GM18868 (cell line): ENCODE measurements at regions not wholly inside any gene's neighbourhood (a gene's known extent, or its start where the extent isn't known, plus 50 kb on each side); places are given as distances from the start of the nearest gene placed in this dataset.
"Not testable (repeated sequence)": the region's sequence is repeated elsewhere in the genome, so short reads cannot be mapped to it uniquely, and the experiment has no call there.

Experiments
- ATAC-seq: cut with Tn5 transposase; IDR thresholded peaks from one replicate; pipeline ENCODE4 v1.9.1; 2021; ENCODE audit warnings: mild to moderate bottlenecking, moderate library complexity; ENCODE audit not compliant: unreplicated experiment

- ATAC-seq: no peak
Observed at GRCh38 chr21:23955135-23955843, 1652.0 kb downstream of the MRPL39 start.

- no peak for ATAC-seq
Observed at GRCh38 chr21:23952269-23952668, 1655.0 kb downstream of the MRPL39 start.

- ATAC-seq: no peak
Observed at GRCh38 chr21:23951251-23951650, 1656.0 kb downstream of the MRPL39 start.

- no peak for ATAC-seq
Observed at GRCh38 chr21:23950344-23950743, 1656.9 kb downstream of the MRPL39 start.

- no peak for ATAC-seq
Observed at GRCh38 chr21:23949493-23949892, 1657.8 kb downstream of the MRPL39 start.

GRCh38 chr21:23939369-23940065 lies 1667.8 kb downstream of the MRPL39 start:
- no peak for ATAC-seq

- no peak for ATAC-seq
Observed at GRCh38 chr21:23936991-23937390, 1670.3 kb downstream of the MRPL39 start.

- ATAC-seq: no peak
Observed at GRCh38 chr21:23936224-23936623, 1671.1 kb downstream of the MRPL39 start.

- ATAC-seq: no peak
Observed at GRCh38 chr21:23930565-23930964, 1676.7 kb downstream of the MRPL39 start.

GRCh38 chr21:23926430-23926829 lies 1680.9 kb downstream of the MRPL39 start:
- not testable (repeated sequence) for ATAC-seq

GRCh38 chr21:23921670-23922418 lies 1685.4 kb downstream of the MRPL39 start:
- ATAC-seq: no peak

- ATAC-seq: no peak
Observed at GRCh38 chr21:23900727-23901126, 1706.6 kb downstream of the MRPL39 start.

GRCh38 chr21:23899561-23899960 lies 1707.7 kb downstream of the MRPL39 start:
- no peak for ATAC-seq

GRCh38 chr21:23890652-23891051 lies 1716.6 kb downstream of the MRPL39 start:
- no peak for ATAC-seq

GRCh38 chr21:23887725-23888306 lies 1719.5 kb downstream of the MRPL39 start:
- peak; percentile 74 for ATAC-seq

GRCh38 chr21:23886828-23887724 lies 1720.2 kb downstream of the MRPL39 start:
- ATAC-seq: no peak

GRCh38 chr21:23881783-23882182 lies 1725.5 kb downstream of the MRPL39 start:
- no peak for ATAC-seq

- no peak for ATAC-seq
Observed at GRCh38 chr21:23876925-23877558, 1730.2 kb downstream of the MRPL39 start.

- no peak for ATAC-seq
Observed at GRCh38 chr21:23874271-23874670, 1733.0 kb downstream of the MRPL39 start.
